Lung microvascular endothelial cell (primary cell): ENCODE measurements at regions not wholly inside any gene's neighbourhood (a gene's known extent, or its start where the extent isn't known, plus 50 kb on each side); places are given as distances from the start of the nearest gene placed in this dataset.
A peak's percentile ranks its signal among the peaks of the same experiment; 100 is the strongest.

ENCODE experiments used
- DNase-seq, 2 donors: peaks; one replicate each; pipeline versions ENCODE4 v3.0.0 to v3.0.0-alpha.2; 2010; ENCODE audit warnings: low read depth in 2 of 2

GRCh38 chr3:14286887-14287500 lies 108.4 kb downstream of the LSM3 start:
- no peak for DNase-seq

- no peak for DNase-seq
Measured at GRCh38 chr3:14288177-14288788, 109.7 kb downstream of the LSM3 start.

- no peak for DNase-seq
Measured at GRCh38 chr3:14288833-14289451, 110.3 kb downstream of the LSM3 start.

GRCh38 chr3:14289590-14290461 lies 111.2 kb downstream of the LSM3 start:
- DNase-seq = peak in 1 of 2 donors; percentile 32

- DNase-seq = no peak
Measured at GRCh38 chr3:14290631-14291385, 111.6 kb upstream of the SLC6A6 start.

DNA sequence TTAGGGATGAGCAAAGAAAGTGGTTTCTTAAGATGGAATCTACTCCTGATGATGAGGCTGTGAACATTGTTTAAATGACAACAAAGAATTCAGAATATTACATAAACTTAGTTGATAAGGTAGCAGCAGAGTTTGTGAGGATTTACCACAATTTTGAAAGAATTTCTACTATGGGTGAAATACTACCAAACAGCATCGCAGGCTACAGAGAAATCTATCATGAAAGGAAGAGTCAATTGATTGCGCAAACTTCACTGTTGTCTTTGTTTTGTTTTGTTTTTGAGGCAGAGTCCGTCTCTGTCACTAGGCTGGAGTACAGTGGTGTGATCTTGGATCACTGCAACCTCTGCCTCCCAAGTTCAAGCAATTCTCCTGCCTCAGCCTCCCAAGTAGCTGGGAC lies 107.4 kb upstream of the SLC6A6 start:
- DNase-seq = no peak

DNA sequence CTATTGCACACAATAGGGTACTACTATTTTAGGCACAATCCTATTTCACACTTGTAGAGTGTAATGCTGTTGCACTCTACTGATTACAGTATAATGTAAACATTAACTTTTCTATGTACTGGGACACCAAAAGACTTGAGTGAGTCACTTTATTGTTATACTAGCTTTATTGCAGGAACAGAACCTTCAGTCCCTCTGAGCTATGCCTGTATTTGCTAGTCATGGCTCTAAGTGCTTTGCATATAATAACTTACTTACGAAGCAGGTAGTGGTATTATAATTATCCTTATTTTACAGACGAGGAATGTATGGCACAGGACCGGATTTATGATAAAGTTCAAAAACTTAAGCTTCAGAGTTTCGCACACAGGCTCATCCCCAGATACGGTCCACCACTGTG lies 106.6 kb upstream of the SLC6A6 start:
- DNase-seq = no peak

DNA sequence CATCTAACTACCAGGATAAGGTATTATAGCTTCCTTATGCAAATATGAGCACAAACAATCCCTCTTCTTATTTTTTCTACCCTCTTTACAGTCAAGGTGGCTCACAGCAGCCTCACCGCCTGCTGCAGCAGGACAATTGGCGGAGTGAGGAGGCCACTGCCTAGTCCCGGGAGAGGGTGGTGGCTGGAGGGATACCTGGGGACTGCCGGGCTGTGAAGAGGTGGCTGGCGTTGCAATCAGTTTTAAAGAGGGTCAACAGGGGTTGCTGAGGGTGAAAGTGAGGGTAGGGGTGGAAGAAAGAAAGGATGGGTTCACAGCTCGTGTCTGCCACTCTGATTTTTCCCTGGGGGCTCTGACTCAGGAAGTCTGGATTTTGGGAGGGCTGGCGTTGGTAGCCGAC lies 105.1 kb upstream of the SLC6A6 start:
- DNase-seq = no peak

GRCh38 chr3:14297784-14298236 lies 104.6 kb upstream of the SLC6A6 start:
- DNase-seq = peak in 1 of 2 donors; percentile 15

GRCh38 chr3:14298442-14298841 lies 104.0 kb upstream of the SLC6A6 start:
- DNase-seq = no peak

DNA sequence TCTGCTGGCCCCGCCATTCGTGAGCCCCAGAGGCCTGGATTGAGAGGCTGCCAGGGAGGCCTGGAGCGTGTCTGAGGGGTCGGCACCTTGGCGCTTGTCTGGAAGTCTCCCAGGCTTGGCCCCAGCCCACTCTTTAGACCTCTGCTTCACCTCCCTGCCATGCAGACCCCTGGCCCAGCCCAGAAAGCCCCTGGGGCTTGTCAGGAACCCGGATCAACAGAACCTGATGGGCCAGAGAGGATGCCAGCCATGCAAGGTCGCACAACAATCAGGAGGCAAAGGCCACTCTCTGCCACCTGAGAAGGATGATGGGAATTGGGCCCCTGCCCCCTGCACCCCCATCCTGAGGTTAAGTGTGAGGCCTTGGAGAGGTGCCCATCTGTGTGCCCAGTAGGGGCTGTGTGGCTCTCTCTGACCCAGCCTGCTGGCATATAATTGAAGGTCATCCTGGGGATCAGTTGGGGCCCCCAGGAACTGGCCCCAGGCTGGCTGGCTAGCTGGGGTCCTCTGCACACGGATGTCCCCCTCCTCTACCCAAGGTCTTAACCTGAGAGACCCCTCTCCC lies 103.3 kb upstream of the SLC6A6 start:
- DNase-seq = no peak

- DNase-seq = no peak
Measured at GRCh38 chr3:14299767-14300166, 102.6 kb upstream of the SLC6A6 start.

GRCh38 chr3:14300721-14301399 lies 101.5 kb upstream of the SLC6A6 start:
- DNase-seq = no peak

DNA sequence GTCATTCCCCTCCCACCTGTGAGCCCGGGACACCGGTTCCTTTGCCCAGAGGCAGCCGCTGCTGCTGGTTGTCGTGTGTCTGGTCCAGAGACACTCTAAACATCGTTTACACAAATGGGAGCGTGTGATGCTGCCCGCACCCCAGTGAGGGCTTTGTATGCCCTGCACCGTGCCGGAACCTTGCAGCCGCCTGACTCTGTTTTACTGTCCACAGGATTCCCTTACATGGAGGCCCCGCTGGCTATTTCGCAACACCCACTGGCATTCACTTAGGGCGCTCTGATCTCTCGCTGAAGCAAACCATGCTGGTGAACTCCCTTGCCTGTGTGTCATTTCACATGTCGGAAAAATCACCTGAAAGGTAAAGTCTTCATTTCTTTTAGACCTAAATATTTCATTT lies 100.8 kb upstream of the SLC6A6 start:
- DNase-seq = no peak

DNA sequence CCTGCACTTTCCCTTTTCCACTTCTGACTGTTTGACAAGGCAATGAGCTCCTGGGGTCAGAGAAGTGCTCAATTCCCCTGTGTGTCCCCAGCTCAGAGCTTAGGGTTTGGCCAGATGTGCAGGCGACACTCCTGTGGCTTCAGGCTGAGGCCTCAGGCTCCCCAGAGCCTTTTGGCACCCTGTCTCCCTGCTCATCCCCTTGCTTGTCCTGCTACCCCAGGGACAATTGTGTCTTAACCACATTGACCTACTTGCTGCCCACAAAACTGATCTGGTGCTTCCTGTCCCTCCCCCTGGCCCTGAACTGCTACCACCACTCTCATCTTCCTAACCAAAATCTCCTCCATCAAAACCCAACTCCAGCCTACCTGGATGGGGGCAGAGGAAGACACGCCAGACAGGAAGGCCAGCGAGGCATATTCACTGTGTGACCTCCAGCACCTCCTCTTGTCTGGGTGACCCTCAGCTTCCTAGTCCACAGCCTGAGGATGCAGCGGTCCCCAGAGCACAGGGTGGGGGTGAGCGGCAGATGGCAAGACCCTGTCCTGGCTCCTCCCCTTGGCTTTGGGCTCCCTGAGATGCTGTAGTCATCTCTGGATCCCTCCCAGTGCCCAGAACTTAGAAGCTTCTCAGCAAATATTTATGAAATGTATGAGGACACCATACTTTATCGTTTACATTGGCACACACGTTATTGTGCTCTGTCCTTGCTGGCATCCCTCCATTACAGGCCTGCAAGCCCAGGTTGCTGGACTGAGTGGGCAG lies 98.9 kb upstream of the SLC6A6 start:
- DNase-seq = no peak

- no peak for DNase-seq
Measured at GRCh38 chr3:14304101-14305045, 98.0 kb upstream of the SLC6A6 start.

- no peak for DNase-seq
Measured at GRCh38 chr3:14305324-14305723, 97.1 kb upstream of the SLC6A6 start.

GRCh38 chr3:14306142-14306541 lies 96.3 kb upstream of the SLC6A6 start:
- no peak for DNase-seq
